B cell (primary cell): ENCODE measurements at regions not wholly inside any gene's neighbourhood (a gene's known extent, or its start where the extent isn't known, plus 50 kb on each side); places are given as distances from the start of the nearest gene placed in this dataset.

Experiments
- ATAC-seq: fragments of 200-7000 bp; cut with Tn5 transposase; one replicate; pipeline ENCODE4 v1.10.0; 2021; ENCODE audit warnings: low read depth, mild to moderate bottlenecking, moderate number of reproducible peaks, moderate library complexity
- CTCF ChIA-PET: fragments of 350-600 bp; sonication (Branson Sonifier 250); formaldehyde crosslinking; loops from one replicate; lab custom pipeline; 2021; ENCODE audit warnings: antibody characterized with exemption, inconsistent platforms; lab: Charles Lee
- POLR2A ChIA-PET: fragments of 350-600 bp; sonication (Branson Sonifier 250); formaldehyde crosslinking; loops from one replicate; lab custom pipeline; 2021; ENCODE audit warnings: antibody characterized with exemption; lab: Charles Lee
- DNase-seq: peaks from one replicate; pipeline ENCODE4 v3.0.0; 2013
- H2AFZ ChIP-seq: 2 replicates; pipeline ENCODE4 v1.6.1; 2012; ENCODE audit warnings: mild to moderate bottlenecking, low read depth, low read length; ENCODE audit not compliant: insufficient read depth, poor library complexity, severe bottlenecking
- H3K27ac ChIP-seq, 2 donors: 1 replicate in 1 of 2; 2 replicates in 1 of 2; pipeline ENCODE4 v1.5.1; 2012 to 2013; ENCODE audit warnings: low read length in 2 of 2, mild to moderate bottlenecking in 2 of 2, moderate library complexity in 1 of 2
- H3K27me3 ChIP-seq, 4 experiments: fragments of 200-600 bp in 1 of 4; sonication (generic) in 1 of 4; replicated peaks in 1 of 4; 1 replicate in 2 of 4; 2 replicates in 2 of 4; pipeline versions ENCODE4 v1.6.1 to v1.7.0; 2013 to 2016; ENCODE audit warnings: low read length in 3 of 4, mild to moderate bottlenecking in 2 of 4, mixed read lengths in 1 of 4, moderate library complexity in 1 of 4; ENCODE audit not compliant: insufficient read depth in 4 of 4, control insufficient read depth in 3 of 4; ENCODE audit errors: control extremely low read depth in 1 of 4
- H3K36me3 ChIP-seq, 2 experiments: replicated peaks in 1 of 2; 1 replicate in 1 of 2; 2 replicates in 1 of 2; pipeline versions ENCODE4 v1.6.1 to v1.7.1; 2013; ENCODE audit warnings: low read length in 1 of 2; ENCODE audit not compliant: insufficient read depth in 2 of 2, control insufficient read depth in 1 of 2; ENCODE audit errors: control extremely low read depth in 1 of 2, extremely low read depth in 1 of 2
- H3K4me1 ChIP-seq, 2 donors: fragments of 200-600 bp in 1 of 2; sonication (generic) in 1 of 2; 1 replicate in 1 of 2; 2 replicates in 1 of 2; pipeline versions ENCODE4 v1.5.1 to v1.6.1; 2013 to 2017; ENCODE audit warnings: low read length in 2 of 2; ENCODE audit not compliant: control insufficient read depth in 2 of 2, insufficient read depth in 2 of 2
- H3K4me2 ChIP-seq: replicated peaks from 2 replicates; pipeline ENCODE3; 2012; ENCODE audit warnings: mild to moderate bottlenecking, low read depth, low read length; ENCODE audit not compliant: poor library complexity, severe bottlenecking
- H3K4me3 ChIP-seq, 5 experiments: fragments of 200-600 bp in 1 of 5; sonication (generic) in 1 of 5; 1 replicate in 3 of 5; 2 replicates in 2 of 5; pipeline versions ENCODE4 v1.5.1 to v1.7.0; 2011 to 2016; ENCODE audit warnings: low read length in 4 of 5, mild to moderate bottlenecking in 4 of 5, low read depth in 2 of 5, control low read depth in 1 of 5, moderate library complexity in 1 of 5; ENCODE audit not compliant: insufficient read depth in 1 of 5; ENCODE audit errors: control extremely low read depth in 1 of 5, extremely low read depth in 1 of 5
- H3K79me2 ChIP-seq: fragments of 200-600 bp; sonication (generic); one replicate; pipeline ENCODE4 v1.6.0; 2016; ENCODE audit warnings: low read length; ENCODE audit not compliant: control insufficient read depth, insufficient read depth
- H3K9ac ChIP-seq: fragments of 200-600 bp; sonication (generic); 2 replicates; pipeline ENCODE4 v1.6.1; 2017; ENCODE audit warnings: mild to moderate bottlenecking, low read length, moderate library complexity
- H3K9me3 ChIP-seq, 3 donors: one replicate each; pipeline versions ENCODE4 v1.6.1 to v1.7.1; 2013; ENCODE audit warnings: low read length in 2 of 3; ENCODE audit not compliant: control insufficient read depth in 2 of 3, insufficient read depth in 1 of 3; ENCODE audit errors: control extremely low read depth in 1 of 3
- H4K20me1 ChIP-seq: 2 replicates; pipeline ENCODE4 v1.6.0; 2012; ENCODE audit warnings: mild to moderate bottlenecking, low read length; ENCODE audit not compliant: insufficient read depth, control insufficient read depth, poor library complexity, severe bottlenecking
- H3K27ac Mint-ChIP-seq: one replicate; pipeline ENCODE4 v1.8.0; 2021; ENCODE audit warnings: mixed read lengths
- H3K27me3 Mint-ChIP-seq: one replicate; pipeline ENCODE4 v1.8.0; 2021; ENCODE audit warnings: mixed read lengths
- H3K4me1 Mint-ChIP-seq: one replicate; pipeline ENCODE4 v1.8.0; 2021; ENCODE audit warnings: mixed read lengths
- H3K4me3 Mint-ChIP-seq: one replicate; pipeline ENCODE4 v1.8.0; 2021; ENCODE audit warnings: mixed read lengths
- H3K9me3 Mint-ChIP-seq: one replicate; pipeline ENCODE4 v1.8.0; 2022; ENCODE audit warnings: mixed read lengths; ENCODE audit not compliant: insufficient read depth
- EZH2 ChIP-seq: IDR thresholded peaks from 2 replicates; pipeline ENCODE4 v1.6.1; 2012; ENCODE audit warnings: borderline replicate concordance, low read depth, mild to moderate bottlenecking, moderate library complexity, low read length; ENCODE audit not compliant: insufficient read depth, poor library complexity, severe bottlenecking
- WGBS: methylation state at CpG from one replicate; pipeline ENCODE4 v1.1.5; 2013; ENCODE audit warnings: missing lambda C conversion rate; ENCODE audit not compliant: insufficient coverage; 5-methylcytosine and 5-hydroxymethylcytosine counted together
- intact Hi-C: fragments of 100-400 bp; cut with micrococcal nuclease; formaldehyde crosslinking; loops from one replicate; pipeline ENCODE4 v1.10.0; 2022
- TF ChIP-seq, protein P1 (sequence below): fragments of 200-600 bp; IDR thresholded peaks from one replicate; pipeline ENCODE4 v1.8.0; 2022; ENCODE audit warnings: antibody characterized with exemption, mild to moderate bottlenecking

DNA sequence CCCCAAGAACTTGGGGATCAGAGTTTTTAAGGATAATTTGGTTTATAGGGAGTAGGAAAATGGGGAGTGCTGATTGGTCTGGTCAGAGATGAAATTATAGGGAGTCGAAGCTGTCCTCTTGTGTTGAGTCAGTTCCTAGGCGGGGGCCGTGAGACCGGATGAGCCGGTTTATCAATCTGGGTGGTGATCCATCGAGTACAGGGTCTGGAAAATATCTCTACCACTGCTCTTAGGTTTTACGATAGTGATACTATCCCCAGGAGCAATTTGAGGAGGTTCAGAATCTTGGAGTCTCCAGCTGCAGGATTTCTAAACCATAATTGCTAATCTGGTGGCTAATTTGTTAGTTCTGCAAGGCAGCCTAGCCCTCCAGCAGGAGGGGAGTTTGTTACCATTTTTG lies 403.4 kb downstream of the CDH11 start:
- H3K4me1 Mint-ChIP-seq = no peaks in the 10 kb centered on the region
- CTCF ChIA-PET = no interaction called here

GRCh38 chr16:64717871-64718270 lies 404.0 kb downstream of the CDH11 start:
- POLR2A ChIA-PET = no interaction called here
- Histone ChIP-seq H3K4me2 (no peak overlapping the region), H3K4me1 (no peaks in the 10 kb centered on the region), H3K9ac (no peak overlapping the region), H2AFZ (no peak overlapping the region), H3K9me3 (peaks cover 0 to 6% (median 0%) of the 10 kb centered on the region in 3 donors), H3K27ac (no peak overlapping the region), H3K4me3 (no peak overlapping the region), H3K79me2 (no peaks in the 10 kb centered on the region), H4K20me1 (no peaks in the 10 kb centered on the region), H3K36me3 (no peaks in the 10 kb centered on the region), H3K27me3 (no peaks in the 10 kb centered on the region)
- ATAC-seq = no peak
- DNase-seq = no peak
- Mint-ChIP-seq H3K4me1 (no peaks in the 10 kb centered on the region), H3K27ac (no peak overlapping the region), H3K4me3 (no peak overlapping the region), H3K27me3 (no peaks in the 10 kb centered on the region), H3K9me3 (peaks cover 7% of the 10 kb centered on the region)
- WGBS = no CpG with 5 or more reads among the region's 3 CpGs
- TF ChIP-seq, protein P1, sequence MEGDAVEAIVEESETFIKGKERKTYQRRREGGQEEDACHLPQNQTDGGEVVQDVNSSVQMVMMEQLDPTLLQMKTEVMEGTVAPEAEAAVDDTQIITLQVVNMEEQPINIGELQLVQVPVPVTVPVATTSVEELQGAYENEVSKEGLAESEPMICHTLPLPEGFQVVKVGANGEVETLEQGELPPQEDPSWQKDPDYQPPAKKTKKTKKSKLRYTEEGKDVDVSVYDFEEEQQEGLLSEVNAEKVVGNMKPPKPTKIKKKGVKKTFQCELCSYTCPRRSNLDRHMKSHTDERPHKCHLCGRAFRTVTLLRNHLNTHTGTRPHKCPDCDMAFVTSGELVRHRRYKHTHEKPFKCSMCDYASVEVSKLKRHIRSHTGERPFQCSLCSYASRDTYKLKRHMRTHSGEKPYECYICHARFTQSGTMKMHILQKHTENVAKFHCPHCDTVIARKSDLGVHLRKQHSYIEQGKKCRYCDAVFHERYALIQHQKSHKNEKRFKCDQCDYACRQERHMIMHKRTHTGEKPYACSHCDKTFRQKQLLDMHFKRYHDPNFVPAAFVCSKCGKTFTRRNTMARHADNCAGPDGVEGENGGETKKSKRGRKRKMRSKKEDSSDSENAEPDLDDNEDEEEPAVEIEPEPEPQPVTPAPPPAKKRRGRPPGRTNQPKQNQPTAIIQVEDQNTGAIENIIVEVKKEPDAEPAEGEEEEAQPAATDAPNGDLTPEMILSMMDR = no peak
- TF ChIP-seq EZH2 = no peak
- CTCF ChIA-PET = no interaction called here
- intact Hi-C loops = no loop called here

More for the DNA sequence above, 403.4 kb downstream of the CDH11 start:
- POLR2A ChIA-PET = no interaction called here
- DNase-seq (no peak), ATAC-seq (no peak)
- no peaks in the 10 kb centered on the region for H3K79me2 ChIP-seq
- no peak overlapping the region for H2AFZ ChIP-seq
- 100% methylated on average over 2 of the region's 7 CpGs for WGBS
- intact Hi-C loops = no loop called here
- no peaks in the 10 kb centered on the region for H3K27me3 ChIP-seq
- no peak for TF ChIP-seq EZH2
- TF ChIP-seq, protein P1 = no peak
- Mint-ChIP-seq H3K9me3 (peaks cover 7% of the 10 kb centered on the region), H3K4me3 (no peak overlapping the region), H3K27me3 (no peaks in the 10 kb centered on the region), H3K27ac (no peak overlapping the region)
- H3K36me3 ChIP-seq = no peaks in the 10 kb centered on the region
- no peaks in the 10 kb centered on the region for H4K20me1 ChIP-seq
- no peak overlapping the region for H3K27ac ChIP-seq
- H3K9ac ChIP-seq = no peak overlapping the region
- no peak overlapping the region for H3K4me2 ChIP-seq
- no peak overlapping the region for H3K4me3 ChIP-seq
- H3K9me3 ChIP-seq = peaks cover 0 to 6% (median 0%) of the 10 kb centered on the region in 3 donors
- H3K4me1 ChIP-seq = no peaks in the 10 kb centered on the region
